AG08396 (cell line): ENCODE measurements at regions not wholly inside any gene's neighbourhood (a gene's known extent, or its start where the extent isn't known, plus 50 kb on each side); places are given as distances from the start of the nearest gene placed in this dataset.
A peak's percentile ranks its signal among the peaks of the same experiment; 100 is the strongest.

Experiments used
- DNase-seq: peaks from one replicate; pipeline ENCODE4 v3.0.0; 2012; ENCODE audit warnings: low spot score, mixed read lengths

- DNase-seq: no peak
Observed at GRCh38 chr14:87526731-87527130, 466.3 kb downstream of the GALC start.

DNA sequence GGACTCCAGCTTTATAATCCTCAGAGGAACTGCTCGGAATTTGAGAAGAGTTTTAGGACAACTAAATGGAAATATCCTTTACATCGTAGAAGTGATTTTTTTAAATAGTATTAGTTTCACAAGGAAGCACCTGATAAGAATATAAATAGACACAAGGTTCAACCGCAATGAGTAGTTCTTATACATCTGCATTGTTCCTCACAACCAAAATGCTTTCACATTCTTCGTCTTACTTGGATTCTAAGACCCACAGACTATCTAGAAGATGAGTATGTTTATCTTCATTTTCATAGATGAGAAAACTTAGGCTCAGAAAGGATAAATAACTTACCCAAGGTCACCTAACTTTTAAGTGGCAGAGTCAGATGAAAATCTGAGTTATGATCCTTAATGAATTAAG lies 469.0 kb downstream of the GALC start:
- DNase-seq: no peak

DNA sequence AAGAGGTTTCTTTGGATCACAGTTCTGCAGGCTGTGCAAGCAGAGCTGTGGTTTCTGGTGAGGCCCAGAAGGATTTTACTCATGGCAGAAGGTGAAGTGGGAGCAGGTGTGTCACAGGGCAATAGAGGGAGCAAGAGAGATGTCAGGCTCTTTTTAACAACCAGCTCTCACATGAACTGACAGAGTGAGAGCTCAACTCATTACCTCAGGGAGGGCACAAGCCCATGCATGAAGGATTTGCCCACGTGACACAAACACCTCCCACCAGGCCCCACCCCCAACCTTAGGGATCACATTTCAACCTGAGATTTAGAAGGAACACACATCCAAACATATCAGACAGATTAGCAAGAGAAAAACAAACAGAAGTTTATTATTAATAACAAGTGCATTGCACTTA lies 470.4 kb downstream of the GALC start:
- no peak for DNase-seq

- no peak for DNase-seq
Observed at GRCh38 chr14:87508333-87508732, 484.6 kb downstream of the GALC start.

DNA sequence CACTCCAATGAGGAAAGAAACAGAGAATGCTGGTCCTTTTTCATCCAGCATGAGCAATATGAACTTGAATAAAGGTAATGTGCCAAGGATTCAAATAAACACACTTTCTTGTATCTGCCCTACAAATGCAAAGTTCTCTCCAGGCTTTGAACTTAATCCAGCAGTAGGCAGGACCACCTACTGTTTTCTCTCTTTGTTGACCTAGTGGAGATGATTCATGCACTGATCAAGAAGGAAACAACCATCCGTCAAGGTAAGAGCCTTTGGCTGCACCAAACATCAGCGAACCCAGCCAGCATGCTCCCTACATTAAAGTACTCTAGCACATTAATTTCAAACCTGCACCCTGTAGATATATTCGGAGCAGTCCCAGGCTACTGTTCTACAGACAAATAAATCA lies 489.3 kb downstream of the GALC start:
- no peak for DNase-seq

DNA sequence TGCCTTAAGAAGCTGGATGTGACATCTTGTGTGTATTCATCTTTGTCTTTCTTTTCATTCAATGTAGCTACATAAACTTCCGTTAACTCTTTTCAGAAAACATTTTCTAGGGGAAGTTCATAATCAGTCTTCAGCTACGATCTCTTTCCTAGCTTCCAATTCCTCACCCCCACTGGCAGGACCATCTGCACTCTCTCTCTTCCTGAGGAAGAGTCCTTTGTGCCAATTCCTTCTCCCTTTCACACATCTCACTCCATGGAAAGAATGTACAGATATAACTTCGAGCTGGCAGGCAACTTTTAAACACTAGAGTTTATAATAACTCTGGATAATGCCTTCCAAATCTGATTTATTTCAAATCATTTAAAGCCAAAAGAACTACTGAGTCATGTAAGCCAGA lies 495.7 kb downstream of the GALC start:
- no peak for DNase-seq

GRCh38 chr14:87494010-87494409 lies 499.0 kb downstream of the GALC start:
- DNase-seq: no peak

GRCh38 chr14:87492561-87492960 lies 500.4 kb downstream of the GALC start:
- DNase-seq: no peak

GRCh38 chr14:87491816-87492215 lies 501.2 kb downstream of the GALC start:
- DNase-seq: no peak

DNA sequence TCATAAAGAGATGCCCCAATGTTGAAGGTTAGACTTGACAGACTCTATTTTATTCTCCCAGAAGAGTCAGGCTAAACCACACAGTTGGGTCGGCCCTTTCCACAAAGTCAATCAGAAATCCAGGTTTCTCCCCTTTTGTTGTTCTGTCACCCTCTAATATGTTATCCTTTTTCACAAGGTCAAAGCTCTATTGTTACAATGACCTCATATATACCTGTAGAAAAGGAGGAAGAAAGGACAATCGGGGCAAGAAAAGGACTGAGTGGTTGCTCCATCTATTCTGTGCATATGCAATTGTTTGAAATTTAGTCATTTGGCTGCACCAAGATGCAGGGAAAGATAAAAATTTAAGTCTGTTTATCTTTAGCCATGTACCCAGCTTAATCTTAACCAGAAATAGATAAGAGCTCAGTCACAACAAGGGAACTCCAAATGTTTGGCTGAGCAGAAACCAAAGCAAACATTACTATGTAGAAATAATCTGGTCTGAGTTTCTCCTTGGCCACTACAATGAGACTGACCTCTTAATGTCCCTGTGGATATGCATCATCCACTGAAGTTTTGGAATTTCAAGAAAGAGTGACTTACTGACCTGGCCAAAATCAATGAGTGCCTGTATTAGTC lies 503.7 kb downstream of the GALC start:
- peak; percentile 3 for DNase-seq

DNA sequence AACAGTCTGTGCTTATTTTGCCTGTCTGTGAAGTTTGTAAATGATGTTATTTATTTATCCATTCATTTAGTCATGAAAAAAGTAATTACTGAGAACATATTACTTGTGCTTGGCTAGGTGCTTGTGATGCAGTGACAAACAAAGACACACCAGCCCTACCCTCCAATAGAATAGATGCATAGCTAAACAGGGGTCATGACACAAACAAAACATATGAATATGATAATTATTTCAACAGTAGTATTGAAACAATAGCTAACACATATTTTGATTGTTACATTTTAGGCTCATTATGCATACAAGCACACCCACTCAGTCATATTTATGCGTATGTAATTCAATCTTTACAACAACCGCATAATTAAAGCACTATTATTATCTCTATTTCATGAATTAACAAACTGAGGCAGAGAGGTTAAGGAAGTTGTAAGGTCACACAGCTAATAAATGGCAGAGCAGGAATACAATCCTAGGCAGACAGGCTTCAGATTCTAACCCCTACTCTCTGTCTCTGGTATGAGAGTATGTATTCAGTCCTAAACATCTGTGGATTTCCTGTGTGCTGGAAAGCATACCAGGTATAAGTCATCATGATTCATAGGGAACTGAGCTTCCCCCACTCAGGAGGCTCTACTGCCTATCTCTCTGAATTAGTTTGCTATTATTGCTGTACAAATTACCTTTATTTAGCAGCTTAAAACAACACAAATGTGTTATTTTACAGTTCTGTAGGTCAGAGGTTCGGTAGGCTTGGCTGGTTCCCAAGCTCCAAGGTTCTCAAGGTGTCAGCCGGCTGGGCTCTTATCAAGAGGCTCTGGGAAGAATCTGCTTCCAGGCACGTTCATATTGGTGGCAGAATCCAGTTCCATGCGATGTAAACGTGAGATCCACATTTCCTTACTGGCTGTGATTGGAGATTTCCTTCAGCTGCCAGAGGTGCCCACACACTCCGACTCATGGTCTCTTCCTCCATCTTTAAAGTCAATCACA lies 509.4 kb downstream of the GALC start:
- DNase-seq: peak; percentile 48

DNA sequence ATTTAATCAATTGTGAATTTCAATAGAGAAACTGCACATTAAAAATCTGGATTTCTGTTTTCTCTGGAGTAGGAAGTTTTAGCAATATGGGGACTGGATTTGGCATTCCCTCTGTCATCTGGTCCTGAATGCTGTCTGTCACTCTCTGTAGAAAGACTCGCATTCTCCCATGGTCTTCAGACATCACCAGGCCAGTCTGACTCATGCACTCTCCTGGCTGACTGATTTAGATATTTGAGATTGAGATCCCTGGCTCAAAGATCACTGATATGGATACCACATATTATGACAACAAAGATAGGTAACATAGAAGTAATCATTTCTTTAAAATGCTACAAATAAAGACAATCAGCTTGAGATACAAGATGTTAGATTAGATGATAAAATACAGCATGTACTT lies 524.5 kb downstream of the GALC start:
- no peak for DNase-seq

GRCh38 chr14:87467578-87467977 lies 525.4 kb downstream of the GALC start:
- no peak for DNase-seq

DNA sequence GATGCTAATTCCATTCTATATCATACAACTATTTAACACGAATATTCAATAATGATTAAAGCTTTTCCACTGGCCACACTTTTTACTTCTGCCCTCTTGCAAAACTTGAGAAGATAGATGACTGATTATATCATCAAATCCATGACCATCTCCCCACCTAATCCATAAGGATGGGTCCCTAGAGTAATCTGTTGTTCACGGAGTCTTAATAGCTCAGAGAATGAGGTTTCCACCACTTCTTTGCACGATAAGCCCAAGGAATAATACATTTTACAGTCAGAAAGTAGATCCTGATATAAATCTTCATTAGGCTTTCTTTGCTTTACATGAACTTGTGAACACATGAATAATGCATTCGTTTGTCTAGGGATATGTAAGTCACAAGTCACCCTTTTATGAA lies 527.2 kb downstream of the GALC start:
- DNase-seq: no peak

- DNase-seq: no peak
Observed at GRCh38 chr14:87461704-87462103, 531.3 kb downstream of the GALC start.

DNA sequence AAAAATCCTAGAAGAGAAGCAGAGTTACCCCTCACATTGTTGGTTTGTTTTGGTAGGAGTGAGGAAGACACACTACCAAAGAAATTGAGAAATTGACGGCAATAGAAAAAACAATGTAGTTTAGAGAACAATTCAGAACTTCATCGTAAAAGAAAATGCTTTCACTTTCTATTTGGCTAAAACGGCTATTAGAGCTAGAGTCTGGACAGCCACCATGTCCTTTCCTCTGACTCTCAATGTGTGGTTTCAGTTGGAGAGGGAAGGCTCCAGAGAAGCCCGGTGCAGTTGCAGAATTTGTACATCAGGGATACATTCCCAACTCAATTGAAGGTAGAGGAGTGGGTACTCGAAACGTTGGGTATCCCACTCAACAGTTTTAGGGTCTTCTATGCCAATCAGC lies 535.3 kb downstream of the GALC start:
- no peak for DNase-seq

- DNase-seq: no peak
Observed at GRCh38 chr14:87450193-87450592, 542.8 kb downstream of the GALC start.

DNA sequence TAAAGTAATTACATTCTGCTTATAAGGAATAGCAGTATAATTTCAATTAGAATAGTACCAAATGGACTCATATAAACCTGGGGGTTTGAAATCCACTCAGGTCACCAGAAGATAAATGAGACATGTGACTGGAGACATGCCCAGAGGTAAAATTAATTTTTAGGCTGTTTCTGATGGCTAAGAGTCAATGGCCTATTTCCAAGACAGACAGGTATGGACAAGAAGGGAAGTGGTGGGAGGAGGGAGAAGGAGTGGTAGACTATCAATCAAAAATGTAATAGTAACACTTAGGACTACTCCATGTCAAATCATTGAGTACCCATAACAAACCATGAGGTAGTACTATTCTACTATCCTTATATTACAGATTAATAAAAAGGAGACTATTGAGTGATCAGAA lies 544.0 kb downstream of the GALC start:
- DNase-seq: no peak

DNA sequence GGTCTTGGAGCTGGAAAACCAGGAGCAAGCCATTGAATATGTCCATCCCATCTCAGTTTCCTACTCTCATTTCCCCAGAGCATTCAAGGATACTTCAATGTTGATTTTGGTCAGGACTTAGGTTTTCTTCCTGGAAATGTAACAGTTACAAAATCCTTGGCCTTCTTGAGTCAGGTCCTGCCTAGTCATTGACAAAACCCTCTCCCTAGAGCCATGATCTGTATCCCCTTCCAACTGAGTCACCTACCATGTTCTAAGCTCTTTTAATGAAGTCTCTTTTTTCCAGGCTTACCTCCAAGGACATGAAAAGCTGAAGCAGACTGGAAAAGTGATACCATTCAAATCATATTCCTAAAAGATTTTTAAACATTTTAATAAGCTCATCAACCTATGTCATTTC lies 549.2 kb downstream of the GALC start:
- DNase-seq: peak; percentile 9

GRCh38 chr14:87443039-87443438 lies 549.9 kb downstream of the GALC start:
- DNase-seq: no peak

- DNase-seq: no peak
Observed at GRCh38 chr14:87437158-87437557, 555.8 kb downstream of the GALC start.

GRCh38 chr14:87434680-87435079 lies 558.3 kb downstream of the GALC start:
- no peak for DNase-seq

DNA sequence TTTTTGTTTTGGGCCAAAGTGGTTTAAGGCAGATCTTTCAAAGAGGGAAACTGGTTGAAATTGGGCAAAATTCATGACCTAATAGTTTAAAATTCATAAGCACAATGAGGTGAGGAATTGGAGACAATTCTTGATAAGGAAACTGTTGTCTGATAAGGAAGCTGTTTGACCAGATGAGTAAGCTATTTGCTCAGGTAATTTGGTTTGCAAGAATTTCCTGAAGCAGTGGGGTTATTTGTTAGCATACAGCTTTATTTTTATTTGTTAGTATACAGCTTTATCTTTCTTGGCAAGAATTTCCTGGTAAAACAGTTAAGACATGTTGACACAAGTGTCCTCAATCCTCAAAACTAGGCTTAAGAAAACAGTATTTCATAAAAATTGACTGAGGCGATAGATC lies 559.0 kb downstream of the GALC start:
- no peak for DNase-seq

GRCh38 chr14:87432698-87433097 lies 560.3 kb downstream of the GALC start:
- DNase-seq: no peak
